ENCODE measurements at regions not wholly inside any gene's neighbourhood (a gene's known extent, or its start where the extent isn't known, plus 50 kb on each side); places are given as distances from the start of the nearest gene placed in this dataset.

GRCh38 chr13:90352763-90353162 lies 994.7 kb upstream of the MIR17HG start:
- intact Hi-C loops (cut with DNase I), result no loop called here
- Histone ChIP-seq H3K4me1 (replicated peaks) (no peaks in the 10 kb centered on the region), H3K27ac (no peak overlapping the region), H3K36me3 (no peaks in the 10 kb centered on the region), H3K4me3 (no peak overlapping the region), H3K9me3 (no peaks in the 10 kb centered on the region), H3K27me3 (replicated peaks; ENCODE audit: insufficient read depth) (no peaks in the 10 kb centered on the region)
- no peak for DNase-seq (ENCODE audit: low spot score)
- TF ChIP-seq POLR2AphosphoS5 (IDR thresholded peaks at IDR 0.05) (no peak), POLR2A (IDR thresholded peaks at IDR 0.05) (no peak), CTCF (IDR thresholded peaks at IDR 0.05) (no peak)
- WGBS, result 45% methylated on average over 1 of the region's 1 CpG

GRCh38 chr13:90355162-90355751 lies 992.2 kb upstream of the MIR17HG start:
- Histone ChIP-seq H3K4me1 (replicated peaks) (no peaks in the 10 kb centered on the region), H3K4me3 (no peak overlapping the region), H3K36me3 (no peaks in the 10 kb centered on the region), H3K27ac (no peak overlapping the region), H3K27me3 (replicated peaks; ENCODE audit: insufficient read depth) (no peaks in the 10 kb centered on the region), H3K9me3 (no peaks in the 10 kb centered on the region)
- intact Hi-C loops (cut with DNase I), result no loop called here
- no peak for DNase-seq (ENCODE audit: low spot score)
- 87% methylated on average over 1 of the region's 1 CpG for WGBS
- TF ChIP-seq CTCF (IDR thresholded peaks at IDR 0.05) (no peak), POLR2A (IDR thresholded peaks at IDR 0.05) (no peak), POLR2AphosphoS5 (IDR thresholded peaks at IDR 0.05) (no peak)

- Histone ChIP-seq H3K9me3 (no peaks in the 10 kb centered on the region), H3K27ac (no peak overlapping the region), H3K4me1 (replicated peaks) (no peaks in the 10 kb centered on the region), H3K36me3 (no peaks in the 10 kb centered on the region), H3K4me3 (no peak overlapping the region), H3K27me3 (replicated peaks; ENCODE audit: insufficient read depth) (no peaks in the 10 kb centered on the region)
- DNase-seq (ENCODE audit: low spot score), result no peak
- WGBS, result 81% methylated on average over 1 of the region's 1 CpG
- TF ChIP-seq CTCF (IDR thresholded peaks at IDR 0.05) (no peak), POLR2A (IDR thresholded peaks at IDR 0.05) (no peak), POLR2AphosphoS5 (IDR thresholded peaks at IDR 0.05) (no peak)
- intact Hi-C loops (cut with DNase I), result no loop called here
Observed at GRCh38 chr13:90360785-90361184, 986.7 kb upstream of the MIR17HG start.

- intact Hi-C loops (cut with DNase I), result no loop called here
- Histone ChIP-seq H3K27ac (no peak overlapping the region), H3K4me1 (replicated peaks) (no peaks in the 10 kb centered on the region), H3K27me3 (replicated peaks; ENCODE audit: insufficient read depth) (no peaks in the 10 kb centered on the region), H3K4me3 (no peak overlapping the region), H3K9me3 (no peaks in the 10 kb centered on the region), H3K36me3 (no peaks in the 10 kb centered on the region)
- TF ChIP-seq POLR2AphosphoS5 (IDR thresholded peaks at IDR 0.05) (no peak), CTCF (IDR thresholded peaks at IDR 0.05) (no peak), POLR2A (IDR thresholded peaks at IDR 0.05) (no peak)
- WGBS, result 66% methylated on average over 1 of the region's 1 CpG
- no peak for DNase-seq (ENCODE audit: low spot score)
Observed at GRCh38 chr13:90362707-90363106, 984.8 kb upstream of the MIR17HG start.

- H3K27me3 ChIP-seq (replicated peaks; ENCODE audit: insufficient read depth), result no peaks in the 10 kb centered on the region
- intact Hi-C loops (cut with DNase I), result no loop called here
- no peak for DNase-seq (ENCODE audit: low spot score)
- no peaks in the 10 kb centered on the region for H3K4me1 ChIP-seq (replicated peaks)
- TF ChIP-seq POLR2AphosphoS5 (IDR thresholded peaks at IDR 0.05) (no peak), POLR2A (IDR thresholded peaks at IDR 0.05) (no peak), CTCF (IDR thresholded peaks at IDR 0.05) (no peak)
- WGBS, result 82% methylated on average over 1 of the region's 1 CpG
- no peaks in the 10 kb centered on the region for H3K9me3 ChIP-seq
- H3K36me3 ChIP-seq, result no peaks in the 10 kb centered on the region
- no peak overlapping the region for H3K4me3 ChIP-seq
- no peak overlapping the region for H3K27ac ChIP-seq
Observed at GRCh38 chr13:90365130-90365529, 982.4 kb upstream of the MIR17HG start.

Data from prostate gland (tissue), 2 donors.